ENCODE measurements at regions not wholly inside any gene's neighbourhood (a gene's known extent, or its start where the extent isn't known, plus 50 kb on each side); places are given as distances from the start of the nearest gene placed in this dataset.

DNA sequence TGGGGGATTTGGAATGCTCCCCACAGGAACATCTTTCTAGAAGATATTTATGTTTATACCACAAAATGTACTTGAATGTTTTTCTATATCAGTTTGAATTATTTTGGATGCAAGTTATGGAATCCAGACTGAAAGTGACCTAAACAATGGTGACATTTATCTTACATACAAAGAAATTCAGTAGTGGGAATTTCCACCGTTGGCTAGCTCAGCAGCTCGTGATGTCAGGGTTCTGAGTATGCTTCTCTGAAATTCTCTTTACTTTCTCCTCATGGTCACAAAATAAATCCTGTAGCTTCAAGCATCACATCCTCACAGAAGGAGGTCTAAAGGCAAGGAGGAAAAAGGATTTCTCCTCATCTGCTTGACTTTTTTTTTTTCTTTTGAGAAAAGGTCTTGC is 105.3 kb downstream of the AKAIN1 start:
- no peak for DNase-seq

DNA sequence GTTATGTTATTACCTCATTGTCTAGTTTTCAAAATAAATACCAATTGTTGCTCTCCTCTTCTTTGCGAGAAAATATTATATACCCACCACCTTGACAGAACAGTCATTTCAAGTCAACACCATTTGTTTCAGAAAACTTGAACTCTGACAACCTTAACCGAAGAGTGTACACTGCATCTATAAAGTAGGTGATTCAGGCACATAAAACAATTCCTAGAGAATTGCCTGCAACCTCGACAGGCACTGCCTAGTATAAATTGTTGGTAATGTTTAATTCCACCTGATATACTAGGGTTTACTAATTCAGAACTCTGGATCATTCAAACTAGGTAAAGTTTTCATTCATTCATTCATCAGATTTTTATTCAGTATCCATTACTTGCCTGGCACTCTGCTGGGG is 121.8 kb downstream of the AKAIN1 start:
- no peak for DNase-seq

DNA sequence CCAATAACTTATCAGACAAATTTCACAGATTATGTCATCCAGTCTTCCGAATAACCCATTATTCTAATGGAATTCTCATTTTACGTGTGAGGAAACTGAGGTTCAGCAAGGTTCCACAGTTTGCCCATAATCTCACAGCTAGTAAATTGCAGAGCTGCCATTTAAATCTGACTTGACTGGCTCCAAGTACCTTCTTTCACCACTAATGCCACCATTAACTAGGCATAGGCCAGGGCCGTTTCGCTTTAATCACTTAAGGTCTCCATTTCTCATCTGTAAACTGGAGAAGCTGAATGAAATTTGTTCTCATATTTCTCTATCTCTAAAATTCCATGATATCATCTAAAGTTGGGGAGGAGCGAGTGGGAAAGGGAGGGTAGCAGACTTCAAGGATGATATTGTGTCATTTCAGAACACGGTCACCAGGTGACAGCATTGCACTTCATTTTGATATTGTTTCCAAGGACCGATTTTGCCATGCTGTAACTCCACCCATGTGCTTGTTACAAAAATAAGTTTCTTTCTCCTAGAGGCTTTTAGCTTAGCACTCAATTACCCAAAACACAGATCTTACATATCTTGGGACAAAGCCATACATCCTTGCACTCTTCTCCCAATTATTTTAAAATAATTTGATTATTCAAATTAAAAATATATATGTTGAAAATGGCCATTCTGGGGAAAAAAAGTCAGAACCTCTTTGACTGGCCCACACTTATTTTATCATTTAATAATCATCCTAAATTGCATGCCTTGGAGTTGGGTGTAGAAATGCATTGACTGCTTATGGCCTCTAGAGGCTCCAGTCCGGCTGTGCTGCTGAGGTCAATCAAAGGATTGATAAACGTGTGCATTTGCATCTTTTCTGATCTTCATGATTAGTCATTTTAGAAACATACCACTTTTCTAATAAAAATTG is 123.8 kb downstream of the AKAIN1 start:
- DNase-seq, result peak; percentile 10

DNA sequence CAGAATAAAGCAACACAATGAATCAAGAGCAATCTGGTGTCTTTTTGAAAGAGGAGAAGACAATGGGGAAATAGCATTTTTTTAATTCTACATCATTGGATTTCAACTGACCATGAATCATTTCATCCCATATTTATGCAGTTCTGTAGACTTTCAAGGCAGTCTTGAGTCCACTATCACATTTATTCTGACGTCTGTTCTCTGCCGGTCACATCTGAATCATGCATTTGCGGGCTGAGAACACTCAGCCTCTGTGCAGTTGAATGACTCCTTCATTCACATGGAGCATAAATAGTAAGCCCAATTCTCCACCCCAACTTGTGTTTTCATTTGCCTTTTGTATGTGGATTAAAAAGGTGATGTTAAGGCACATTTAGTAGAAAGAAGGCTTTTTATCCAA is 128.2 kb downstream of the AKAIN1 start:
- no peak for DNase-seq

DNA sequence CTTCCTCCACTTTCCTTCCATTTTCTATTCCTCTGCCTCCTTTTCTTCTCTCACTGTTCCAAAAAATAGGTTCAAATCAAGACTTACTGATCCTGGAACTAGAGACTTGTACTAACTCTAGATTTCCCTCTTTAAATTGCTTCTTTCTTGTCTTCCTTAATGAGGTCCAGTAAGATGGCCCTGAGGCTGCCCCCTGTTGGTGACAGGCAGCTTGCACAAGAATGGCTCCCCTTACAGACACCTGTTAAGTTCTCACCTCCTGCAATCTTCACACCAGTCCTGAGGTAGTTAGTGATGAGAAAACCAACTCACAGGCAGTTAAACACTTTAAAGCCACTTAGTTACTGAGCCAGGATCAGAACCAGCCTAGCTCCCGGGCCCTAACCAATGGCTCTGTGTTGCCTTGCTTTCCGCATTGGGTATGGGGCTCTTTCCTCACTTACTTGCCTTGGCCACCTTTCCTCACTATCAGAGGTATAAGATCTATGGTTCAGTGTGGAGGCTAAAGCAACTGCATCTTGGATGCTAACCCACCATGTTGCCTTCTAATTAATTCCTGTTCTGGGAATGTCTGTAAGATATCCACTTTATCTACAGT is 130.6 kb downstream of the AKAIN1 start:
- no peak for DNase-seq

DNA sequence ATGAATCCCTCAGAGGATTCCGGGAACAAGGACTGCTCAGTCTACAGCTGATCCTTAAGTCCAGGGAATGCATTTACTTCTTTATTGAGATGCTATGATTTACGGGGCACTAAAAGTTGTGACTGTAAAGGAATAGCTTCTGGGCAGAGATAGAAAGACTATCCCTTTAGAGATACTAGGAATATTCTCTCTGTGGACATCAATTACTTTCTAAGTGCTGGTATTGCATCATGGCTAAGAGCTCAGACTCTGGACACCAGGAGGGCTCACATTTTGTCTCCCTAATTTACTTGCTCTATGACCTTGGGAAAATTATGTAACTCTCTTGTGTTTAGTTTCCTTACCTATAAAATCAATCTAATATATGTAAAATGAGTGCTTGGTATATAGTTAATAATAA is 131.4 kb downstream of the AKAIN1 start:
- no peak for DNase-seq

DNA sequence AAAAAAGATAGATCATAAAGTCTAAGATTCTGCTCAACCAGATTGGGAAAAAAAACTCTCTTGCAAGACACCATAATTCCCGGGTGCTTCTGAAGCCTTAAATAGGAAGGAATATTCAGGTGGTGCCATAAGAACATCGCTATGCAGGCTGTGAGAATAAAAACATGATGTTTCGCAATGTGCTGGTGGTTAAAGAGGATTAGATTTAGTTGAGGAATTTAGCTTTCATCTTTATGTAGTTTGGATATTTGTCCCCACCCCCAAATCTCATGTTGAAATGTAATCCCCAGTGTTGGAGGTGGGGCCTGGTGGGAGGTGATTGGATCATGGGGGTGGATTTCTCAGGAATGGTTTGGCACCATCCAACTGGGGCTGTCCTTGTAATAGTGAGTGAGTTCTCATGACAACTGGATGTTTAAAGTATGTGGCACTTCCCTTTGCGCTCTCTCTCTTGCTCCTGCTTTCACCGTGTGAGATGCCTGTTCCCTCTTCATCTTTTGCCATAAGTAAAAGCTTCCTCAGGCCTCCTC is 132.2 kb downstream of the AKAIN1 start:
- no peak for DNase-seq

DNA sequence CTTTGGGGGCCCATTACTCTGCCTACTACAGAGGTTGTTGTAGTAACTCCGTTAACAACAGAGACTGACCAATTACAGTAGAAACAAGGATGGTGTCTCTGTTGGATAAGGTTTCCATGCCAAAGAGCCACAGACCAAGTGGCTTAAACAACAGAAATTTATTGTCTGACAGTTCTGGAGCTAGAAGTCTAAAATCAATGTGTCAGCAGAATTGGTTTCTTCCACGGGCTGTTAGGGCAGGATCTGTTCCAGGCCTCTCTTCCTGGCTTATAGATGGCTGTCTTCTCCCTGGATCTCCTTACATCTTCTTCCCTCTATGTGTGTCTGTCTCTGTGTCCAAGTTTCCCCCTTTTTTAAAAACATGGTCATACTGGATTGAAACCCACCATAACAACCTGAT is 135.3 kb downstream of the AKAIN1 start:
- no peak for DNase-seq

DNA sequence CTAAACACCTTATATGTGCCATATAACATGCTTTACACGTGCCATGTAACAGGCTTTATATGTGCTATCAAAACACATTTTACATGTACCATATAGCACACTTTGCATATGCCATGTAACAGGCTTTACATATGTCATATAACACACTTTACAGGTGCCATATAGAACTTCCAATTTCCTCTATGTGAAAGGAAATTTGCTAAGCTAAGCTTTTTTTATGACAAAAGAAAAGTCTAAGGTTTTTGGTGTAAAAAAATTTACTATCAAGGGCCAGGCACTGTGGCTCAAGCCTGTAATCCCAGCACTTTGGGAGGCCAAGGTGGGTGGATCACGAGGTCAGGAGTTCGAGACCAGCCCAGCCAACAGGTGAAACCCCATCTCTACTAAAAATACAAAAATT is 136.5 kb downstream of the AKAIN1 start:
- no peak for DNase-seq

DNA sequence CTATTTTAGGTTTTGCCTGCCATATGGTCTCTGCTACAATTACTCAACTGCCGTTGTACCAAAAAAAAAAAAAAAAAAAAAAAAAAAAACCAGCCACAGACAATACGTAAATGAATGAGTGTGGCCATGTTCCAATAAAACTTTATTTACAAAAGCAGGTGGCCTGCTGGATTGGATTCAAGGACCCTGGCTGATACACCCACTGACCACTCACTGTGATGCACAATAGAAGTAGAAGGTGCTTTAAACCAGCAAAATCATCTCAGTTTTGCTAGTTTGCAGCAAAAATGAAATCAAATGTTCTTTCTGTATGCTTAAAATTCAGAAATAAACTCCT is 137.4 kb downstream of the AKAIN1 start:
- no peak for DNase-seq

DNA sequence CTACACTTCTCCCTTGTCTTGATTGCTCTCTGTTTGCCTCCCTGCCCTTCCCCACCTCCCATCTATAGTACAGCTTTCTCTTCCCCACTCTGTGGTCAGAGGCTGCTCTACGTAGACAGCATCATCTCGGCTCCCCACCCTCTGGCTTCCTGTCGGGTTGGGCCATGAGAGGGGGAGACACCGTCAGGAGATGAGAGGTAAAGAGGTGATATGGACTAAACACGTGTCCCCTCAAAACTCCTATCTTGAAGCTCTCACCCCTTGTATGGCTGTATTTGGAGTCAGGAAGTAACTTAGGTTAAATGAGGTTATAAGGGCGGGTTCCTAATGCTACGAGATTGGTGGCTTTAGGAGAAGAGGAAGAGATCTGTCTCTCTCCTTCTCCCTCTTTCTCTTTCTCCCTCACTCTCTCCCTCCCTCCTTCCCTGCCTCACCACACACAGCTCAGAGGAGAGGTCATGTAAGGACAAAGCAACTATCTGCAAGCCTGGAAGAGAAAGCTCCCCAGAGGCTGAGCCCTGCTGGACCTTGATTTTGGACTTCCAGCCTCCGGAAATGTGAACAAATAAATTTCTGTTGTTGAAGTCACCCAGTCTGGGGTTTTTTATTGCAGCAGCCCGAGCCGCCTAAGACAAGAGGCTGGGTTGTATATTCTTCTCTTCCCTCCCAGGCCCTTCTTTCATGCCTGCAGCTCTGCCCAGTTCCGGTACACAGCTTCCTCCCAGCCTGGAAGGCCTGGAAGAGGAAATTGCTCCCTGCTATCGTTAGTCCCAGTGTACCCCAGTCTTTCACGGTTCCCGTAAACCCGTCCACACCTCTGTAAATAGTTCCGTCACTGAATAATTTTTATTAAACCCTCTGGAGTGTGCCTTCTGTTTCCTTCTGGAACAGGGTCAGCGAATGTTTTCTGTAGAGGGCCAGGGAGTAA is 138.0 kb downstream of the AKAIN1 start:
- peak; percentile 20 for DNase-seq

DNA sequence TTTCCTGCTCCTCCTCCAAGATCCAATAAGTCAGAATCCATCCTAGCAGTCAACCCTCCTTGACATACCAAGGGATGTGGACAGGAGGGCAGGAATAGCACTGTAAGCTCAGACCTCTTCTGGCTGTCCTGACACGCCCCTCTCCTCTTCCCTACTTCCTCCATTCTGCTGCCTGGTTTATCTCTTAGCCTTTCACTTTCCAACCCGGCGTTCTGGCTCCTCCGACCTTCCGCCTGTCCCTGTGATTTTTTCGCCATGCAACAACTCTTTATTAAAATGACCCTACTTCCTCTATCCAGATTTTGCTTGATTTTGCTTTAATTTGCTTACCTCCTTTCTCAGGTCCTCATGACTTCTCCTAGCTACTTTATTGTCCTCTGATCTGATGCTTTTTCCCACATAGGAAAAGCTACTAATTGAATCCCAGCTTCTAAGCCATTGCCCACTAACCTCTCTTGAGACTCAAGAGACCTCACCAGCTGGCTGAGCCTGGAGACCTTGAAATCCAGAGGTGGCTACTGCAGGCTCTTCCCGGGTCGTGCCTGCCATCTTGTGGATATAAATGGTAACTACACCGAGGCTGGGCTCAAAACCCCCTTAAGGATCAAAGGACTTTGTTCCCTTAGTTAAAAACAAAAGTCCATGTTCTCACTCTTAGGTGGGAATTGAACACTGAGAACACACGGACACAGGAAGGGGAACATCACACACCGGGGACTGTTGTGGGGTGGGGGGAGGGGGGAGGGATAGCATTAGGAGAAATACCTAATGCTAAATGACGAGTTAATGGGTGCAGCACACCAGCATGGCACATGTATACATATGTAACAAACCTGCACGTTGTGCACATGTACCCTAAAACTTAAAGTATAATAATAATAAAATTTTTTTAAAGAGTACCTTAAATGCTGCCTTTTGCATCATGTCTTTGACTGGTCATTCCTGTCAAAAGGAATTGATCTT is 139.4 kb downstream of the AKAIN1 start:
- DNase-seq, result peak; percentile 9

DNA sequence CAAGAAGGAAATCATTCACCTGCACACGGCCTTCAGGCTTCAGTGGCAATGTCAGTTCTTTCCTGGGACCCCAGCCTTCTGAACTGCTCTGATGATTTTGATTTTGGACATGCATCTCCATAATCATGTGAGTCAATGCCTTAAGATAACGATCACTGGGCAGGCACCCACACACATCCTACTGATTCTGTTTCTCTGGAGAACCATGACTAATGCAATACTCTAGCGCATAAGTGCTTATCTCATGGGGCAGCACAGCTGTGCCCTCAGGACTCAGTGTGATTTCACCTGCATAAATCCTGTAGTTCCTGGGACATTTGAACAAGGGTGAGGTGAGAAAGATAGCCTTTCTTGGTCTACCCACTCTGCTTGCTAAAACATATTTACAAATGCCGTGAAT is 144.6 kb downstream of the AKAIN1 start:
- DNase-seq, result no peak

DNA sequence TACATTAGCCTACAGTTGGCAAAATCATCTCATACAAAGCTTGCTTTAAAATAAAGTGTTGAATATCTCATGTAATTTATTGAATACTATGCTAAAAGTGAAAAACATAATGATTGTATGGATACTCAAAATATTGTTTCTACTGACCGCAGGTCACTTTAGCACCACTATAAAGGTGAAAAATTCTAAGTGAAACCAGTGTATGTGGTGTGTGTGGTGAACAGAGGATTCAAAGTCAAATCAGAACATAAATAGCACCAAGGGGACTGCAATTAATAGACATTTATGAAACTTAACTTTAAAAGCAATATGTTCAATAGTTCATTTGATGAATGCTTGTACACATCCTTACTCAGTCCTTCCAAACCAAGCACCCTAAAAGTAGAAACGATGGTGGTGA is 145.8 kb downstream of the AKAIN1 start:
- DNase-seq, result no peak

DNA sequence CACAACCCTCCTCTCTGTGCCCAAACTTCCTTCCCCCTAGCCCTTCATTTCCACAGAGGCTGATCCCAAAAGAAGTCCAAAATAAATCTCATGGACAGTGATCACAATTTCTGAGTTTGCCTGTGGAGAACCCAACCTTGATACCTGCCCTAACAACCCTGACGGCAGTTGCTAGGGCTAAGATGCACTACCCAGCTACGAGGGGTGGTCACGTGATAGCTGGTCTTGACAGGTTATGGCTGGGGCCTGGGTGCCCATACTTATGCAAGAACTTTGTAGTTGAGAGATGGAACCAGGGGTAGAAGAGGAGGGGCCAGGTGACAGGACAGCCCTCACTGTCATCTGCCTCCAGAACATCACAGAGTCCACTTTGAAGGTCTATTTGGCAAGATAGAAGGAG is 147.9 kb downstream of the AKAIN1 start:
- no peak for DNase-seq

DNA sequence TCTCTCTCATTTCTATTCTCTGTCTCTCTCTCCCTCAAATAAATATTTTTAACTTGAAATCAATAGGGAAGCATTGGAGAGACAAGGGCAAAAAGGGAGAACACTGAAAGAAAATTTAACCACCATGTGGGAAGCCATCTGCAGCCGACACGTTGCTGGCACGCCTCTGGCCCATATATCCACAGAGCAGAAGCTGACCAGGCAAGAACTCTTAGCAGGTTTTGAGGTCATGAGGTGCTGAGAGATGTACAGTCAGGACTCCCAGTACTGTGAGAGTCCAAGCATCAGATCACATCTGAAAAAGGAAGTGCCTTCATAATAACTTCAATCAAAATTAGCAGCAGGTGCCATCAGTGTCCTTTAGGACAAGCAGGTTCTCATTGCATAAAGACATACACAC is 156.6 kb downstream of the AKAIN1 start:
- no peak for DNase-seq

DNA sequence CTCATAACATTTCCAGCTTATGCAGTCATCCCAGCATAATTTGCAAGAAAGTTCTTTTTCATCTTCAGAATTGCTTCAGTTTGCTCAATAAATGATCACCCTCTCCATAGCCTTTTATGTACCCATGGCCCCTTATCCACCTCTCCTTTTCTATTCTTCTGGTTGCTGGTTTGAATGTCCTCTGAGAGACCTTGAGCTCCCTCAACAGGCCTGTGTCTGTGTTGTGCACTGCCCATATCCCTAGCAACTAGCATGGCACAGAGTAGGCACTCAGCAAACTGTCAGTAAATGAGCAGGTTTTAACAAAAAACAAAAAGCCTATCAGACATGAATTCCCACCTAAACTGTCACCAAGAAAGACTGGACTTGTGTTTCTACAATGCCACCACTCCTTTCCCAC is 160.5 kb downstream of the AKAIN1 start:
- DNase-seq, result no peak

DNA sequence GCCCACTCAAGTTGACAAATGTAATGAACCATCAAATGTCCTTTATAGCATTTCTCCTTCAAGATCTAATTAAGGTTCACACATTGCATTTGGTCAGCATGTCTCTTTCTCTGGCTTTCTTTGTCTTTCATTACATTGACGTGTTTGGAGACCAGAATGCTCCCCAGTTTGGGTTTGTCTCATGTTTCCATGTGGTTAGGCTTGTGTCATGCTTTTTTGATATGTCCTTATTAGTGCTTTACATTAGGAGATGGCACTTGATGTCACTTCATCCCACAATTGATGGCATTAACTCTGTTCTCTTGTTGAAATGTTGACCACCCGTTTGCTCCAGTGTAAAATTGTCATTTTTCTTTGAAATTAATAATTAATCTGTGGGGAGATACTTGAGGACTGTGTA is 165.8 kb downstream of the AKAIN1 start:
- DNase-seq, result no peak

DNA sequence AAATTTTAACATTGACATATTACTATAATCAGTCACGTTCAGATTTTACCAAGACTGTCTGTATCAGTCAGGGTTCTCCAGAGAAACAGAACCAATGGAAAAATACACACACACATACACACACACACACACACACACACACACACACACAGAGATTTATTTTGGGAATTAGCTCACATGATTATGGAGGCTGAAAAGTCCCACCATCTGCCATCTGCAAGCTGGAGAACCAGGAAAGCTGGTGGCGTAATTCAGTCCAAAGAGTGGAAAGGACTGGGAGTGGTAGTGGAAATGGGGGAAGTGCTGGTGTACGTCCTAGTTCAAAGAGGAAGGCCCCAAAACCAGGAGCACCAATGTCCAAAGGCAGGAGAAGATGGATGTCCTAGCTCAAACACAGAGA is 166.4 kb downstream of the AKAIN1 start:
- no peak for DNase-seq

DNA sequence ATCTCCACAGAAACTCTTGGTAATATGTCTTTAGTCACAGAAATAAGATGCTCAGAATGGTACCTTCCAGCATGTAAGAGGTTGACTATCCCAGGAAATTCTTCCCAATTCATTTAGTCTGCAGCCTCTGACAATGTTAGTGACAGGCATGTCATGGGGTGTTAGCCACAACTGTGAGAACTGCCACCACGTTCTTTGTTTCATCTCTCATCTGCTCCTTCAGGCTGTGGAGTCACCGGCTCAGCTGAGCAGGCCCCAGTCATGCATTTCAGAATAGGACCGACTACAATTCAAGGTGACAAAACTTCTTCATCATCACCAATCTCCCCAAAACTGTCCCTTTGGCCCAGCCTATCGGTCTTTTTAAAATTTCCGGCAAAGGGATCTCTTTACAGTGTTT is 167.5 kb downstream of the AKAIN1 start:
- DNase-seq, result no peak

DNA sequence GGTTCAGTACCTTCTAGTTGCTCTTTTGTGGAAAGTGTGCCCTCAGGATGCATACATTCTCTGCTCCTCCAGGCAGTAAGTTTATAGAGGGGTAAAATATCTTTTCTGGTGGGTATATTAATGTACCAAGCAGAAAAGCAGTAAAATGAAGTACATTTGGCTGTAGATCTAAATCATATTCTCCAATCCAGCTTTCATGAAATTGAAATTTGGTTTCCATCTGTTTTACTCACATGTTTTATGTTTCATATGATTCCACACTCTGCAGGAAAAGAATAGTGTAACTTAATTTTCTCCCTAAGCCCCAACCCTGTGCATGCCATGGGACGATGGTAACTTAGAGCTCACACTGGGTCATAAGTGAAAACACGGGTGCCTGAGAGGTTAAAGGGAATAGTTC is 172.3 kb downstream of the AKAIN1 start:
- DNase-seq, result no peak

DNA sequence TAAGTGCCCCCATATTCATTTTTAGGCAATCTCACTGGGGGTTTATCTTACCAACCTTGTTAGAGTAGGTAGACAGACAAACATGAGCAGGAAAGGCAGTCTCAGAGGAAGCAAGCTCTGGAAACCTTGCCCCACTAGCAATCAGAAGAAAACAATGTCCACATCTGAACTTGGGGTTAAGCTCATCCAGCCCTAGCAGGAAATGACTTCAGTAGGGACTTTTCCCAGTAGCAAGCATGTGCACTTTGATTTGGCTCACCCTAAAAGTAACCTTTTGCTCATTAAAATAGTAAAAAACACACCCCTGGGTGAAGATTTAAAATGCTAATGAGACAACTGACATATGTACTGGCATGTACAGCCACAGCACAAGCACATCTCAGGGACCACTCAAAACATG is 175.5 kb downstream of the AKAIN1 start:
- no peak for DNase-seq
